ENCODE measurements at regions not wholly inside any gene's neighbourhood (a gene's known extent, or its start where the extent isn't known, plus 50 kb on each side); places are given as distances from the start of the nearest gene placed in this dataset.

GRCh38 chr11:80083531-80083951, 642.7 kb upstream of the TENM4 start:
- no peak for DNase-seq

GRCh38 chr11:80082406-80082805, 641.6 kb upstream of the TENM4 start:
- intact Hi-C loops (cut with DNase I, micrococcal nuclease) = no loop called here
- DNase-seq (no peak), ATAC-seq (no peak)

More at GRCh38 chr11:80083531-80083951, 642.7 kb upstream of the TENM4 start:
- no peak for ATAC-seq
- intact Hi-C loops (cut with DNase I, micrococcal nuclease) = no loop called here

GRCh38 chr11:80077113-80077512, 636.3 kb upstream of the TENM4 start:
- intact Hi-C loops (cut with DNase I, micrococcal nuclease) = no loop called here
- DNase-seq (no peak), ATAC-seq (no peak)

GRCh38 chr11:80074837-80075236, 634.0 kb upstream of the TENM4 start:
- DNase-seq = no peak
- intact Hi-C loops (cut with DNase I, micrococcal nuclease) = no loop called here

GRCh38 chr11:80066291-80066690, 625.5 kb upstream of the TENM4 start:
- no peak for DNase-seq
- ATAC-seq = no peak
- intact Hi-C loops (cut with DNase I, micrococcal nuclease) = no loop called here

More at GRCh38 chr11:80074837-80075236, 634.0 kb upstream of the TENM4 start:
- ATAC-seq = no peak

- intact Hi-C loops (cut with DNase I, micrococcal nuclease) = no loop called here
- ATAC-seq = no peak
- no peak for DNase-seq
Measured at GRCh38 chr11:80065086-80065485, 624.3 kb upstream of the TENM4 start.

- intact Hi-C loops (cut with DNase I, micrococcal nuclease) = no loop called here
- ATAC-seq = no peak
- no peak for DNase-seq
Measured at GRCh38 chr11:80061056-80061455, 620.2 kb upstream of the TENM4 start.

GRCh38 chr11:80054582-80055165, 613.8 kb upstream of the TENM4 start:
- ATAC-seq (peak; percentile 88), DNase-seq (no peak)
- intact Hi-C loops (cut with DNase I, micrococcal nuclease) = no loop called here

- intact Hi-C loops (cut with DNase I, micrococcal nuclease) = no loop called here
- ATAC-seq (no peak), DNase-seq (no peak)
Measured at GRCh38 chr11:80048513-80048912, 607.7 kb upstream of the TENM4 start.

GRCh38 chr11:80041136-80042000, 600.5 kb upstream of the TENM4 start:
- ATAC-seq = no peak

GRCh38 chr11:80034801-80035200, 594.0 kb upstream of the TENM4 start:
- ATAC-seq = no peak
- intact Hi-C loops (cut with DNase I, micrococcal nuclease) = no loop called here
- DNase-seq = no peak

More at GRCh38 chr11:80041136-80042000, 600.5 kb upstream of the TENM4 start:
- intact Hi-C loops (cut with DNase I, micrococcal nuclease) = no loop called here
- no peak for DNase-seq

GRCh38 chr11:80031014-80031600, 590.3 kb upstream of the TENM4 start:
- peak; percentile 86 for ATAC-seq
- intact Hi-C loops (cut with DNase I, micrococcal nuclease) = no loop called here
- no peak for DNase-seq

- DNase-seq = no peak
- intact Hi-C loops (cut with DNase I, micrococcal nuclease) = no loop called here
- ATAC-seq = no peak
Measured at GRCh38 chr11:80028998-80029397, 588.2 kb upstream of the TENM4 start.

GRCh38 chr11:80024119-80024518, 583.3 kb upstream of the TENM4 start:
- DNase-seq (no peak), ATAC-seq (no peak)
- intact Hi-C loops (cut with DNase I, micrococcal nuclease) = no loop called here

GRCh38 chr11:80023386-80023785, 582.6 kb upstream of the TENM4 start:
- no peak for DNase-seq
- no peak for ATAC-seq
- intact Hi-C loops (cut with DNase I, micrococcal nuclease) = no loop called here

GRCh38 chr11:80010536-80010935, 569.7 kb upstream of the TENM4 start:
- ATAC-seq (no peak), DNase-seq (no peak)
- intact Hi-C loops (cut with DNase I, micrococcal nuclease) = no loop called here

GRCh38 chr11:80009081-80009480, 568.3 kb upstream of the TENM4 start:
- ATAC-seq = no peak
- DNase-seq = no peak

GRCh38 chr11:80007616-80008015, 566.8 kb upstream of the TENM4 start:
- intact Hi-C loops (cut with DNase I, micrococcal nuclease) = no loop called here
- ATAC-seq = no peak
- no peak for DNase-seq

More at GRCh38 chr11:80009081-80009480, 568.3 kb upstream of the TENM4 start:
- intact Hi-C loops (cut with DNase I, micrococcal nuclease) = no loop called here

- DNase-seq (no peak), ATAC-seq (no peak)
- intact Hi-C loops (cut with DNase I, micrococcal nuclease) = no loop called here
Measured at GRCh38 chr11:79990141-79990540, 549.3 kb upstream of the TENM4 start.

GRCh38 chr11:79982185-79982584, 541.4 kb upstream of the TENM4 start:
- intact Hi-C loops (cut with DNase I, micrococcal nuclease) = no loop called here
- no peak for ATAC-seq
- no peak for DNase-seq
